HCT116 (cell line): ENCODE measurements at regions not wholly inside any gene's neighbourhood (a gene's known extent, or its start where the extent isn't known, plus 50 kb on each side); places are given as distances from the start of the nearest gene placed in this dataset.

Experiments used
- ATAC-seq: fragments of 200-7000 bp; cut with Tn5 transposase; 2 replicates; pipeline ENCODE4 v1.9.1; 2020; ENCODE audit warnings: mild to moderate bottlenecking, moderate library complexity
- BruUV-seq: library from RNA; stranded (reverse); fragments of 400-500 nt; replicated peaks from 2 replicates; lab custom pipeline; 2021; lab: Mats Ljungman, UMichigan
- CTCF ChIA-PET: fragments of 300-600 bp; sonication (Branson Sonifier 250); formaldehyde crosslinking; loops from one replicate; lab custom pipeline; 2021; ENCODE audit warnings: antibody characterized with exemption; lab: Charles Lee
- POLR2A ChIA-PET: fragments of 300-600, 350-600 bp; sonication (Branson Sonifier 250); formaldehyde crosslinking; loops from one replicate; lab custom pipeline; 2021; ENCODE audit warnings: antibody characterized with exemption; lab: Charles Lee
- RAD21 ChIA-PET, 2 experiments: fragments of 300-600 bp; sonication (Branson Sonifier 250); formaldehyde crosslinking; loops; one replicate each; lab custom pipeline; 2023; ENCODE audit warnings: low total read pairs in 2 of 2; ENCODE audit not compliant: uncharacterized antibody in 2 of 2, unreplicated experiment in 2 of 2, low non-redundant PET in 1 of 2; lab: Charles Lee
- DNase-seq: peaks from one replicate; pipeline ENCODE4 v3.0.0-alpha.2; 2010; ENCODE audit warnings: low read depth, low spot score
- H2AFZ ChIP-seq: fragments of 200-600 bp; shearing (Covaris generic), sonication (generic); 2 replicates; pipeline ENCODE4 v1.6.1; 2017; ENCODE audit warnings: low read depth, mixed run types, mixed read lengths, antibody characterized with exemption, low read length; ENCODE audit not compliant: poor library complexity, severe bottlenecking
- H3K27ac ChIP-seq: 2 replicates; pipeline ENCODE4 v1.5.1; 2012; ENCODE audit warnings: low read depth, low read length
- H3K27me3 ChIP-seq: fragments of 200-600 bp; sonication (generic); 2 replicates; pipeline ENCODE4 v1.6.1; 2016; ENCODE audit warnings: mixed run types, low read length, mixed read lengths; ENCODE audit not compliant: insufficient read depth
- H3K36me3 ChIP-seq, 2 experiments: fragments of 200-500 bp in 1 of 2; fragments of 200-600 bp in 1 of 2; sonication (Bioruptor generic) in 1 of 2; sonication (generic) in 1 of 2; 2 replicates each; pipeline versions ENCODE4 v1.5.1 to v1.6.1; 2014 to 2016; ENCODE audit warnings: low read length in 2 of 2, inconsistent platforms in 1 of 2, mixed read lengths in 1 of 2, mixed run types in 1 of 2; ENCODE audit not compliant: insufficient read depth in 2 of 2, control insufficient read depth in 1 of 2
- H3K4me1 ChIP-seq, 2 experiments: fragments of 200-600 bp in 1 of 2; sonication (generic) in 1 of 2; 2 replicates each; pipeline versions ENCODE4 v1.5.1 to v1.6.1; 2012 to 2017; ENCODE audit warnings: low read length in 2 of 2, inconsistent platforms in 1 of 2, mild to moderate bottlenecking in 1 of 2, mixed read lengths in 1 of 2, mixed run types in 1 of 2, moderate library complexity in 1 of 2; ENCODE audit not compliant: insufficient read depth in 2 of 2, control insufficient read depth in 1 of 2
- H3K4me2 ChIP-seq: fragments of 200-600 bp; sonication (generic); 2 replicates; pipeline ENCODE4 v1.6.1; 2017; ENCODE audit warnings: mixed run types, low read length, mixed read lengths
- H3K4me3 ChIP-seq, 2 experiments: fragments of 200-600 bp in 1 of 2; sonication (generic) in 1 of 2; replicated peaks in 1 of 2; 2 replicates each; pipeline ENCODE4 v1.5.1; 2011 to 2016; ENCODE audit warnings: low read length in 2 of 2, control low read depth in 1 of 2, low read depth in 1 of 2, mild to moderate bottlenecking in 1 of 2, mixed read lengths in 1 of 2, mixed run types in 1 of 2
- H3K79me2 ChIP-seq: fragments of 200-600 bp; sonication (generic); 2 replicates; pipeline ENCODE4 v1.6.1; 2017; ENCODE audit warnings: mild to moderate bottlenecking, mixed run types, low read length, moderate library complexity, mixed read lengths; ENCODE audit not compliant: insufficient read depth
- H3K9ac ChIP-seq: fragments of 200-600 bp; sonication (generic); 2 replicates; pipeline ENCODE4 v1.6.1; 2016; ENCODE audit warnings: low read length, mixed read lengths
- H3K9me2 ChIP-seq: fragments of 200-600 bp; sonication (generic), shearing (Covaris generic); 2 replicates; pipeline ENCODE4 v1.6.1; 2017; ENCODE audit warnings: mixed run types, mild to moderate bottlenecking, moderate library complexity; ENCODE audit not compliant: insufficient read depth
- H3K9me3 ChIP-seq, 2 experiments: fragments of 200-500 bp in 1 of 2; fragments of 200-600 bp in 1 of 2; sonication (Bioruptor generic) in 1 of 2; sonication (generic) in 1 of 2; 2 replicates each; pipeline ENCODE4 v1.6.1; 2014 to 2017; ENCODE audit warnings: low read length in 2 of 2, mixed read lengths in 2 of 2, inconsistent platforms in 1 of 2, low read depth in 1 of 2, mild to moderate bottlenecking in 1 of 2, mixed run types in 1 of 2, moderate library complexity in 1 of 2; ENCODE audit not compliant: control insufficient read depth in 1 of 2, insufficient read depth in 1 of 2
- H4K20me1 ChIP-seq: fragments of 200-600 bp; sonication (generic), shearing (Covaris generic); 2 replicates; pipeline ENCODE4 v1.6.1; 2017; ENCODE audit warnings: mixed run types, mild to moderate bottlenecking, moderate library complexity; ENCODE audit not compliant: insufficient read depth
- ATF3 ChIP-seq: IDR thresholded peaks from 2 replicates; pipeline ENCODE4 v1.6.1; 2012
- CTCF ChIP-seq, 3 experiments: fragments of 200-600 bp in 1 of 3; sonication (generic) in 1 of 3; IDR thresholded peaks in 2 of 3; conservative IDR thresholded peaks in 1 of 3; 2 replicates each; pipeline ENCODE4 v1.5.1; 2012 to 2017; ENCODE audit warnings: low read depth in 2 of 3, low read length in 2 of 3, antibody characterized with exemption in 1 of 3, borderline replicate concordance in 1 of 3, control low read depth in 1 of 3, mild to moderate bottlenecking in 1 of 3, mixed read lengths in 1 of 3, mixed run types in 1 of 3, moderate library complexity in 1 of 3; ENCODE audit not compliant: insufficient read depth in 1 of 3
- EZH2phosphoT487 ChIP-seq: fragments of 200-600 bp; IDR thresholded peaks from 2 replicates; pipeline ENCODE4 v1.6.1; 2018; ENCODE audit warnings: antibody characterized with exemption, borderline replicate concordance
- POLR2AphosphoS5 ChIP-seq: IDR thresholded peaks from 2 replicates; pipeline ENCODE4 v1.6.1; 2011; ENCODE audit warnings: mild to moderate bottlenecking, low read depth, low read length, moderate library complexity
- SIN3A ChIP-seq: IDR thresholded peaks from 2 replicates; pipeline ENCODE4 v1.6.1; 2012; ENCODE audit warnings: low read depth
- SP1 ChIP-seq: IDR thresholded peaks from 2 replicates; pipeline ENCODE4 v1.6.1; 2012; ENCODE audit warnings: low read depth
- TCF7L2 ChIP-seq: IDR thresholded peaks from 2 replicates; pipeline ENCODE4 v1.7.0; 2011; ENCODE audit warnings: borderline replicate concordance, inconsistent platforms; ENCODE audit not compliant: insufficient read depth, insufficient read length; ENCODE audit errors: extremely low read depth
- YY1 ChIP-seq: IDR thresholded peaks from 2 replicates; pipeline ENCODE4 v1.6.1; 2011; ENCODE audit warnings: low read length, low read depth, moderate library complexity, mild to moderate bottlenecking; ENCODE audit not compliant: insufficient replicate concordance; ENCODE audit errors: extremely low read depth
- ZBTB33 ChIP-seq: IDR thresholded peaks from 2 replicates; pipeline ENCODE4 v1.6.1; 2011; ENCODE audit warnings: mild to moderate bottlenecking, low read length, moderate library complexity; ENCODE audit not compliant: insufficient replicate concordance; ENCODE audit errors: extremely low read depth
- ZFX ChIP-seq: fragments of 450-650 bp; IDR thresholded peaks from 2 replicates; pipeline ENCODE4 v1.6.1; 2017
- ZNF274 ChIP-seq: fragments of 200-500 bp; sonication (Bioruptor generic); IDR thresholded peaks from 2 replicates; pipeline ENCODE4 v1.6.1; 2014; ENCODE audit warnings: mild to moderate bottlenecking, low read depth, low read length, inconsistent platforms
- intact Hi-C: fragments of 100-400 bp; cut with micrococcal nuclease; formaldehyde crosslinking; loops from 2 replicates; pipeline ENCODE4 v1.10.0; 2022
- TF ChIP-seq, protein P1 (sequence below): IDR thresholded peaks from 2 replicates; pipeline ENCODE4 v1.6.1; 2012; ENCODE audit warnings: low read depth

GRCh38 chr13:33353646-33354045 is 68.1 kb upstream of the STARD13 start:
- Histone ChIP-seq H3K27me3 (no peaks in the 10 kb centered on the region), H3K4me1 (peaks cover 7 to 21% of the 10 kb centered on the region in 2 experiments; a peak in 3 of 4 replicates), H3K9me3 (no peaks in the 10 kb centered on the region), H3K9me2 (no peaks in the 10 kb centered on the region), H3K4me3 (no peak overlapping the region), H4K20me1 (no peaks in the 10 kb centered on the region), H3K27ac (no peak overlapping the region), H3K9ac (no peak overlapping the region), H3K36me3 (no peaks in the 10 kb centered on the region), H3K79me2 (no peaks in the 10 kb centered on the region), H3K4me2 (no peak overlapping the region), H2AFZ (no peak overlapping the region)
- BruUV-seq, result no TSS peak
- intact Hi-C loops, result no loop called here
- DNase-seq (no peak), ATAC-seq (no peak)
- RAD21 ChIA-PET, result no interaction called here
- POLR2A ChIA-PET, result no interaction called here
- CTCF ChIA-PET, result no interaction called here
- TF ChIP-seq TCF7L2 (no peak), POLR2AphosphoS5 (no peak), ZBTB33 (no peak), YY1 (no peak), ZNF274 (no peak), CTCF (IDR thresholded peaks at IDR 0.05 in 2 of 3, conservative IDR thresholded peaks at IDR 0.05 in 1 of 3; ENCODE audit: borderline replicate concordance in 1 of 3, insufficient read depth in 1 of 3, low read depth in 2 of 3, low read length in 2 of 3) (no peak), EZH2phosphoT487 (no peak), SIN3A (no peak), ZFX (no peak), ATF3 (no peak), SP1 (no peak)
- TF ChIP-seq, protein P1, sequence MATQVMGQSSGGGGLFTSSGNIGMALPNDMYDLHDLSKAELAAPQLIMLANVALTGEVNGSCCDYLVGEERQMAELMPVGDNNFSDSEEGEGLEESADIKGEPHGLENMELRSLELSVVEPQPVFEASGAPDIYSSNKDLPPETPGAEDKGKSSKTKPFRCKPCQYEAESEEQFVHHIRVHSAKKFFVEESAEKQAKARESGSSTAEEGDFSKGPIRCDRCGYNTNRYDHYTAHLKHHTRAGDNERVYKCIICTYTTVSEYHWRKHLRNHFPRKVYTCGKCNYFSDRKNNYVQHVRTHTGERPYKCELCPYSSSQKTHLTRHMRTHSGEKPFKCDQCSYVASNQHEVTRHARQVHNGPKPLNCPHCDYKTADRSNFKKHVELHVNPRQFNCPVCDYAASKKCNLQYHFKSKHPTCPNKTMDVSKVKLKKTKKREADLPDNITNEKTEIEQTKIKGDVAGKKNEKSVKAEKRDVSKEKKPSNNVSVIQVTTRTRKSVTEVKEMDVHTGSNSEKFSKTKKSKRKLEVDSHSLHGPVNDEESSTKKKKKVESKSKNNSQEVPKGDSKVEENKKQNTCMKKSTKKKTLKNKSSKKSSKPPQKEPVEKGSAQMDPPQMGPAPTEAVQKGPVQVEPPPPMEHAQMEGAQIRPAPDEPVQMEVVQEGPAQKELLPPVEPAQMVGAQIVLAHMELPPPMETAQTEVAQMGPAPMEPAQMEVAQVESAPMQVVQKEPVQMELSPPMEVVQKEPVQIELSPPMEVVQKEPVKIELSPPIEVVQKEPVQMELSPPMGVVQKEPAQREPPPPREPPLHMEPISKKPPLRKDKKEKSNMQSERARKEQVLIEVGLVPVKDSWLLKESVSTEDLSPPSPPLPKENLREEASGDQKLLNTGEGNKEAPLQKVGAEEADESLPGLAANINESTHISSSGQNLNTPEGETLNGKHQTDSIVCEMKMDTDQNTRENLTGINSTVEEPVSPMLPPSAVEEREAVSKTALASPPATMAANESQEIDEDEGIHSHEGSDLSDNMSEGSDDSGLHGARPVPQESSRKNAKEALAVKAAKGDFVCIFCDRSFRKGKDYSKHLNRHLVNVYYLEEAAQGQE, result no peak
